Progenitor cell of endocrine pancreas (in vitro differentiated cells): ENCODE measurements at regions not wholly inside any gene's neighbourhood (a gene's known extent, or its start where the extent isn't known, plus 50 kb on each side); places are given as distances from the start of the nearest gene placed in this dataset.

Experiments
- DNase-seq: peaks from one replicate; pipeline ENCODE4 v3.0.0; 2021; ENCODE audit warnings: low spot score; ENCODE audit not compliant: unreplicated experiment
- H3K27ac Mint-ChIP-seq: 2 replicates; pipeline ENCODE4 v1.8.0; 2021; ENCODE audit warnings: mild to moderate bottlenecking, moderate library complexity, mixed read lengths
- H3K27me3 Mint-ChIP-seq: 2 replicates; pipeline ENCODE4 v1.8.0; 2021; ENCODE audit warnings: mixed read lengths
- H3K36me3 Mint-ChIP-seq: 2 replicates; pipeline ENCODE4 v1.8.0; 2022; ENCODE audit warnings: mixed read lengths; ENCODE audit not compliant: insufficient read depth
- H3K4me1 Mint-ChIP-seq: 2 replicates; pipeline ENCODE4 v1.8.0; 2021; ENCODE audit warnings: low read depth, mixed read lengths
- H3K4me3 Mint-ChIP-seq: 2 replicates; pipeline ENCODE4 v1.8.0; 2021; ENCODE audit warnings: low read depth, mild to moderate bottlenecking, moderate library complexity, mixed read lengths
- H3K9me3 Mint-ChIP-seq: 2 replicates; pipeline ENCODE4 v1.8.0; 2021; ENCODE audit warnings: low read depth, mixed read lengths
- CTCF ChIP-seq: fragments of 200-600 bp; sonication (generic); IDR thresholded peaks from one replicate; pipeline ENCODE4 v1.5.0; 2021; ENCODE audit warnings: antibody characterized with exemption, mild to moderate bottlenecking; ENCODE audit not compliant: unreplicated experiment

- DNase-seq: no peak
- peaks cover 9% of the 10 kb centered on the region for H3K4me1 Mint-ChIP-seq
- no peak overlapping the region for H3K27ac Mint-ChIP-seq
- TF ChIP-seq CTCF: no peak
- H3K4me3 Mint-ChIP-seq: no peak overlapping the region
- peaks cover 1% of the 10 kb centered on the region for H3K36me3 Mint-ChIP-seq
- H3K9me3 Mint-ChIP-seq: peaks cover 5% of the 10 kb centered on the region
- H3K27me3 Mint-ChIP-seq: peaks cover 3% of the 10 kb centered on the region
Observed at GRCh38 chr18:6542296-6542695, 127.6 kb upstream of the L3MBTL4 start.

- H3K4me3 Mint-ChIP-seq: no peak overlapping the region
- peaks cover 9% of the 10 kb centered on the region for H3K4me1 Mint-ChIP-seq
- no peak for DNase-seq
- H3K27me3 Mint-ChIP-seq: peaks cover 3% of the 10 kb centered on the region
- peaks cover 1% of the 10 kb centered on the region for H3K36me3 Mint-ChIP-seq
- peak; percentile 72 for TF ChIP-seq CTCF
- H3K9me3 Mint-ChIP-seq: peaks cover 10% of the 10 kb centered on the region
- no peak overlapping the region for H3K27ac Mint-ChIP-seq
Observed at GRCh38 chr18:6543330-6543908, 128.7 kb upstream of the L3MBTL4 start.

- peaks cover 24% of the 10 kb centered on the region for H3K9me3 Mint-ChIP-seq
- no peaks in the 10 kb centered on the region for H3K27me3 Mint-ChIP-seq
- H3K27ac Mint-ChIP-seq: no peak overlapping the region
- no peak for TF ChIP-seq CTCF
- H3K36me3 Mint-ChIP-seq: no peaks in the 10 kb centered on the region
- no peak for DNase-seq
- peaks cover 3% of the 10 kb centered on the region for H3K4me1 Mint-ChIP-seq
- H3K4me3 Mint-ChIP-seq: no peak overlapping the region
Observed at GRCh38 chr18:6546229-6546628, 131.5 kb upstream of the L3MBTL4 start.

GRCh38 chr18:6547476-6547875 is 132.8 kb upstream of the L3MBTL4 start:
- H3K27me3 Mint-ChIP-seq: no peaks in the 10 kb centered on the region
- no peak for TF ChIP-seq CTCF

GRCh38 chr18:6553234-6553900 is 138.7 kb upstream of the L3MBTL4 start:
- Mint-ChIP-seq H3K27me3 (no peaks in the 10 kb centered on the region), H3K27ac (no peak overlapping the region), H3K9me3 (peaks cover 16% of the 10 kb centered on the region), H3K36me3 (no peaks in the 10 kb centered on the region), H3K4me1 (peaks cover 17% of the 10 kb centered on the region), H3K4me3 (no peak overlapping the region)
- no peak for TF ChIP-seq CTCF
- DNase-seq: no peak

More at GRCh38 chr18:6547476-6547875, 132.8 kb upstream of the L3MBTL4 start:
- no peak overlapping the region for H3K27ac Mint-ChIP-seq
- no peak overlapping the region for H3K4me3 Mint-ChIP-seq
- H3K36me3 Mint-ChIP-seq: no peaks in the 10 kb centered on the region
- no peak for DNase-seq
- peaks cover 3% of the 10 kb centered on the region for H3K4me1 Mint-ChIP-seq
- peaks cover 26% of the 10 kb centered on the region for H3K9me3 Mint-ChIP-seq
